ENCODE measurements at regions not wholly inside any gene's neighbourhood (a gene's known extent, or its start where the extent isn't known, plus 50 kb on each side); places are given as distances from the start of the nearest gene placed in this dataset.

DNA sequence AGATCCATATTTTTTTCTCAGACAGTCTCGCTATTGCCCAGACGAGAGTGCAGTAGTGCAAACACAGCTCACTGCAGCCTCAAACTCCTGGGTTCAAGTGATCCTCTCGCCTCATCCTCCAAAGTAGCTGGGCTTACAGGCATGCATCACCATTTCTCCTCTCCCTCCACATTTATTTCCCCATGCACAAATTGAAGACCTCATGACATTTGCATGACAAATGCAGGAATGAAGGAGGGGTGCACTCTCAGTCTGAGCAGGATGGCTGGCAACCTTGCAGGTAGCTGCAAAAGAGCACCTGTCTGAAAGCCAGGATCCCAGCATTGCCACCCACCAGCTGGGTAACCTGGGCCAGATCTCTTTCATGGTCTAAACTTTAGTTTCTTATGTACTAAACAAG lies 111.2 kb downstream of the SH3TC2 start:
- H3K4me1 ChIP-seq (ENCODE audit: control insufficient read depth in 2 of 2, insufficient read depth in 2 of 2, low read length in 2 of 2), result no peaks in the 10 kb centered on the region
- no peaks in the 10 kb centered on the region for H3K9me3 ChIP-seq (ENCODE audit: control insufficient read depth in 2 of 2, insufficient read depth in 1 of 2, low read length in 1 of 2)
- no peak overlapping the region for H3K27ac ChIP-seq (ENCODE audit: low read depth in 1 of 2, low read length in 1 of 2)
- H3K27me3 ChIP-seq (ENCODE audit: control insufficient read depth in 2 of 2, insufficient read depth in 1 of 2, low read length in 1 of 2), result no peaks in the 10 kb centered on the region
- H3K4me3 ChIP-seq (ENCODE audit: low read length in 2 of 2), result no peak overlapping the region
- no peaks in the 10 kb centered on the region for H3K36me3 ChIP-seq (ENCODE audit: control insufficient read depth in 2 of 2, insufficient read depth in 2 of 2, low read length in 1 of 2)
- DNase-seq (ENCODE audit: low read depth in 6 of 9, low spot score in 9 of 9), result no peak
- WGBS, result 98% methylated on average over 3 of the region's 3 CpGs

DNA sequence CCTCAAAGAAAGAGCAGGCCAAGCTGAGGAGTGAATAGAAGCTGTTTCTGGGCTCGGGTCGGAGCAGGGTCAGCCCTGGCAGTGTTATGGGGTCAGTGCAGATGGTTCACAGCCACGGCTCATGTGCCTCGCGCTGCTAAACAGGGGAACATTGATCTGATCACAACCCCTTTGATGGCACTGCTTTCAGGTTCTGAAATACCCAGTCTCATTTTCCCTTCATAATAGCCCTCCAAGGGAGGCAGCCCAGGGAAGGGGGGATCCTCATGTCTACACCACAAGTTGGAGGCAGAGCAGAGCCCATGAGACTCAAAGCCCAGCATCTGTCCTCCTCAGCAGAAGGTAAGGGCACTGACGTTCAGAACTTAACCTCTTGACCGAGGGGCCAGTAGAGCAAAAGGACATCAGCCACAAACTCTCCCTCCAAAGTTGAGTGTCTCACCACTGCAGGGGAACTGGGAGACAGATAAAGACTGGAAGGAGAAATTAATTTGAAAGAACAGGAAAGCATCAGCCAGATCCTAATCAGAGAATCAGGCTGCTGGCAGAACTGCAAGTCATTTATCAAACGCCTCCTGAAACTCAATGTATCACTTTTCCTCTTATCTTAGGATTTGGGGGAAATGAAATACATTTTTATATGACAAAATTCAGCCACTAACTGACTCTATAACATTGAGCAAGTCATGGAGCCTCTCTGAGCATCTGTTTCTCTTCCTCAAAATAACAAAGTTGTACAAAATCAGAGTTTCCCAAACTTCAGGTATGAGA lies 110.6 kb downstream of the SH3TC2 start:
- Histone ChIP-seq H3K27ac (ENCODE audit: low read depth in 1 of 2, low read length in 1 of 2) (no peak overlapping the region), H3K27me3 (ENCODE audit: control insufficient read depth in 2 of 2, insufficient read depth in 1 of 2, low read length in 1 of 2) (no peaks in the 10 kb centered on the region), H3K9me3 (ENCODE audit: control insufficient read depth in 2 of 2, insufficient read depth in 1 of 2, low read length in 1 of 2) (no peaks in the 10 kb centered on the region), H3K36me3 (ENCODE audit: control insufficient read depth in 2 of 2, insufficient read depth in 2 of 2, low read length in 1 of 2) (no peaks in the 10 kb centered on the region), H3K4me1 (ENCODE audit: control insufficient read depth in 2 of 2, insufficient read depth in 2 of 2, low read length in 2 of 2) (no peaks in the 10 kb centered on the region), H3K4me3 (ENCODE audit: low read length in 2 of 2) (no peak overlapping the region)
- 59% methylated on average over 8 of the region's 8 CpGs for WGBS
- DNase-seq (ENCODE audit: low read depth in 6 of 9, low spot score in 9 of 9), result no peak

DNA sequence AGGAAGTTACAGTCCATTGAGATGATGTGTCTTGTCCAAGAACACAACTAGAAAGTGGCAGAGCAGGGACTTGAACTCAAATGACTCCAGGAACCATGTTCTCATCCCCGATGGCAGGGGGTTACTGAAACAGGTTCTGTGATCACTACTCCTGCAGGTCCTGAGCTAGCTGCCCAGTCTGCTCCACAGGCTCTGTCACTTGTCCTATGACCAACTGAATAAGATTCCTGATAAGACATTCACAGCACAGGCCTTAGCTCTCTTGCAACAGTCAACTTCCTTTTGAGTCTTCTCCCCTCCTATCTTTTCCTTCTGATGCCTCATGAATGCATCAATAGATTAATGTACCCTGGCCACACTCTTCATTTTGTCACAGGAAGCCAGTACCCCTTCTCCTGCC lies 109.2 kb downstream of the SH3TC2 start:
- no peaks in the 10 kb centered on the region for H3K27me3 ChIP-seq (ENCODE audit: control insufficient read depth in 2 of 2, insufficient read depth in 1 of 2, low read length in 1 of 2)
- H3K27ac ChIP-seq (ENCODE audit: low read depth in 1 of 2, low read length in 1 of 2), result no peak overlapping the region
- no peaks in the 10 kb centered on the region for H3K9me3 ChIP-seq (ENCODE audit: control insufficient read depth in 2 of 2, insufficient read depth in 1 of 2, low read length in 1 of 2)
- no peaks in the 10 kb centered on the region for H3K36me3 ChIP-seq (ENCODE audit: control insufficient read depth in 2 of 2, insufficient read depth in 2 of 2, low read length in 1 of 2)
- no peak overlapping the region for H3K4me3 ChIP-seq (ENCODE audit: low read length in 2 of 2)
- H3K4me1 ChIP-seq (ENCODE audit: control insufficient read depth in 2 of 2, insufficient read depth in 2 of 2, low read length in 2 of 2), result no peaks in the 10 kb centered on the region
- DNase-seq (ENCODE audit: low read depth in 6 of 9, low spot score in 9 of 9), result no peak
- 98% methylated on average over 1 of the region's 1 CpG for WGBS

Measured in thymus (tissue), 11 donors.